Stimulated activated CD4-positive, alpha-beta T cell treated with anti-CD3 and anti-CD28 coated beads, Interleukin-15, amount 100 ng/mL, for 24 hours (primary cell): ENCODE measurements at regions not wholly inside any gene's neighbourhood (a gene's known extent, or its start where the extent isn't known, plus 50 kb on each side); places are given as distances from the start of the nearest gene placed in this dataset.

Experiments used
- DNase-seq: peaks from one replicate; pipeline ENCODE4 v3.0.0-alpha.2; 2020

DNA sequence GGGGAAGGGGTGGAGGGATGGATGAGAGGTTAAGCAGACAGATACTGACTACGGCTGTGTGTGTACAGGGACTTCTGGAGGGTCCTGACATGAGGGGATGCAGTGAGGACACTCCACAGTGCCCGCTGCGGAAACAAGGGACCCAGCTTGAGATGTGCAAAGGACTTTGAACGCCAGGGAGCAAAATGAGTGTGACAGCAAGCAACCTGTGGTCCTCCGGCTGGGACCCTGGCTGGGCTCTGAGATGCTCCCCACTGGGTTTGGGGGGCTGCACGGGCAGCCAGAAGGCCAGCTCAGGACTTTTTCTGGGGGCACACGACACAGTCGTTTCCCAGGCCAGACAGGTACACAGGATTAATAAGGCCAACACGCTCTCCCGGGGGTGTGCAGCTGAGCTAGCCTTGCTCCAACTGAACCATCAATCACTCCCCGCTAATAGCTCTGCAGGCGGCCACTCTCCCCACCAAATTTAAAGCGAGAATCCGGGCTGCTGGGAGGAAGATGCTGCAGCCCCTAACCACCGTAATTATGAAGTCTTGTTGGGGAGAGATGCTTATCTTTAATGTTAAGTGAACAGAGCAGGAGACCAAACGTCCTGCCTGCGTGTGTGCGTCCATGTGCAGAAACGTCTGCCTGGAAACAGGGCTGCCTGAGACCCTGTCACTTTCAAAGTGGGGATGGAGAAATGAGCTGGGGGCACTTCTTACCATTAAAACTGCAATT is 51.6 kb upstream of the DLK1 start:
- DNase-seq, result no peak

GRCh38 chr14:100675699-100676684 is 50.7 kb upstream of the DLK1 start:
- no peak for DNase-seq
